Small intestine (tissue), 7 donors: ENCODE measurements at regions not wholly inside any gene's neighbourhood (a gene's known extent, or its start where the extent isn't known, plus 50 kb on each side); places are given as distances from the start of the nearest gene placed in this dataset.
"Not testable (repeated sequence)": the region's sequence is repeated elsewhere in the genome, so short reads cannot be mapped to it uniquely, and the experiment has no call there.

Experiments
- DNase-seq, 2 donors: peaks; one replicate each; pipeline versions ENCODE4 v3.0.0 to v3.0.0-alpha.2; 2013
- FAIRE-seq: peaks from 2 replicates; lab custom pipeline; 2012; peaks lifted over from hg19 to GRCh38; lab: Jason Lieb, UNC
- H3K27ac ChIP-seq, 3 donors: one replicate each; pipeline ENCODE4 v1.5.1; 2013; ENCODE audit warnings: low read length in 2 of 3, mild to moderate bottlenecking in 2 of 3, control low read depth in 1 of 3, inconsistent platforms in 1 of 3, low read depth in 1 of 3, moderate library complexity in 1 of 3
- H3K27me3 ChIP-seq, 3 donors: one replicate each; pipeline ENCODE4 v1.6.1; 2013; ENCODE audit warnings: low read length in 3 of 3, inconsistent platforms in 1 of 3; ENCODE audit not compliant: control insufficient read depth in 3 of 3, insufficient read depth in 3 of 3
- H3K36me3 ChIP-seq, 3 donors: one replicate each; pipeline ENCODE4 v1.6.1; 2013; ENCODE audit warnings: low read length in 3 of 3, inconsistent platforms in 1 of 3, low read depth in 1 of 3, mild to moderate bottlenecking in 1 of 3, moderate library complexity in 1 of 3; ENCODE audit not compliant: control insufficient read depth in 3 of 3, insufficient read depth in 2 of 3
- H3K4me1 ChIP-seq, 3 donors: one replicate each; pipeline ENCODE4 v1.6.1; 2013; ENCODE audit warnings: low read length in 2 of 3, inconsistent platforms in 1 of 3, low read depth in 1 of 3, mild to moderate bottlenecking in 1 of 3, moderate library complexity in 1 of 3; ENCODE audit not compliant: control insufficient read depth in 3 of 3, insufficient read depth in 2 of 3
- H3K4me3 ChIP-seq, 3 donors: one replicate each; pipeline ENCODE4 v1.5.1; 2013; ENCODE audit warnings: low read length in 3 of 3, control low read depth in 1 of 3, inconsistent platforms in 1 of 3, low read depth in 1 of 3, mild to moderate bottlenecking in 1 of 3, moderate library complexity in 1 of 3
- H3K9me3 ChIP-seq, 2 donors: one replicate each; pipeline ENCODE4 v1.6.1; 2013; ENCODE audit warnings: low read depth in 1 of 2, low read length in 1 of 2; ENCODE audit not compliant: control insufficient read depth in 2 of 2, insufficient read depth in 1 of 2
- WGBS, 3 donors: extraction: QIAGEN DNeasy Blood & Tissue Kit; methylation state at CpG; one replicate each; pipeline ENCODE4 v1.1.7; 2013; 5-methylcytosine and 5-hydroxymethylcytosine counted together
- donor health status: healthy with polysubstance abuse.
- donor health status: control.
- donor health status: control.
- donor health status: Bipolar disorder and iron deficiency.
- donor health status: healthy.

GRCh38 chr1:82377201-82377884, 576.6 kb downstream of the ADGRL2 start:
- no peak for DNase-seq
- H3K27me3 ChIP-seq, result no peaks in the 10 kb centered on the region
- 57 to 81% (median 59%) methylated on average over 5 of the region's 5 CpGs for WGBS, 3 donors
- H3K4me3 ChIP-seq, result no peak overlapping the region
- no peaks in the 10 kb centered on the region for H3K4me1 ChIP-seq
- no peak overlapping the region for H3K27ac ChIP-seq
- H3K36me3 ChIP-seq, result no peaks in the 10 kb centered on the region
- no peaks in the 10 kb centered on the region for H3K9me3 ChIP-seq
- FAIRE-seq, result no peak

GRCh38 chr1:82373710-82374109, 573.0 kb downstream of the ADGRL2 start:
- FAIRE-seq (no peak), DNase-seq (no peak)
- H3K27ac ChIP-seq, result no peak overlapping the region
- H3K27me3 ChIP-seq, result no peaks in the 10 kb centered on the region
- no peaks in the 10 kb centered on the region for H3K36me3 ChIP-seq
- H3K4me1 ChIP-seq, result no peaks in the 10 kb centered on the region
- no peak overlapping the region for H3K4me3 ChIP-seq
- WGBS, 3 donors, result 96 to 98% (median 96%) methylated on average over 2 of the region's 2 CpGs
- H3K9me3 ChIP-seq, result no peaks in the 10 kb centered on the region

GRCh38 chr1:82371844-82372498, 571.2 kb downstream of the ADGRL2 start:
- DNase-seq (no peak), FAIRE-seq (no peak)
- H3K27me3 ChIP-seq, result no peaks in the 10 kb centered on the region
- H3K36me3 ChIP-seq, result no peaks in the 10 kb centered on the region
- 58 to 69% (median 66%) methylated on average over 3 of the region's 3 CpGs for WGBS, 3 donors
- H3K27ac ChIP-seq, result no peak overlapping the region
- no peaks in the 10 kb centered on the region for H3K4me1 ChIP-seq
- no peaks in the 10 kb centered on the region for H3K9me3 ChIP-seq
- no peak overlapping the region for H3K4me3 ChIP-seq

- no peaks in the 10 kb centered on the region for H3K4me1 ChIP-seq
- H3K9me3 ChIP-seq, result no peaks in the 10 kb centered on the region
- no peaks in the 10 kb centered on the region for H3K36me3 ChIP-seq
- WGBS, 3 donors, result 86 to 92% (median 92%) methylated on average over 2 of the region's 2 CpGs
- DNase-seq (no peak), FAIRE-seq (no peak)
- H3K4me3 ChIP-seq, result no peak overlapping the region
- no peaks in the 10 kb centered on the region for H3K27me3 ChIP-seq
- H3K27ac ChIP-seq, result no peak overlapping the region
Observed at GRCh38 chr1:82367456-82367855, 566.7 kb downstream of the ADGRL2 start.

- H3K9me3 ChIP-seq, result no peaks in the 10 kb centered on the region
- H3K27ac ChIP-seq, result no peak overlapping the region
- H3K27me3 ChIP-seq, result no peaks in the 10 kb centered on the region
- no peaks in the 10 kb centered on the region for H3K36me3 ChIP-seq
- WGBS, 3 donors, result 55 to 79% (median 56%) methylated on average over 2 of the region's 2 CpGs
- no peak for FAIRE-seq
- H3K4me1 ChIP-seq, result no peaks in the 10 kb centered on the region
- no peak for DNase-seq
- no peak overlapping the region for H3K4me3 ChIP-seq
Observed at GRCh38 chr1:82366689-82367088, 566.0 kb downstream of the ADGRL2 start.

GRCh38 chr1:82359541-82359940, 558.8 kb downstream of the ADGRL2 start:
- not testable (repeated sequence) for H3K9me3 ChIP-seq, H3K36me3 ChIP-seq, FAIRE-seq, H3K27ac ChIP-seq, DNase-seq, H3K4me1 ChIP-seq, H3K4me3 ChIP-seq, H3K27me3 ChIP-seq
- WGBS, 3 donors, result 79 to 97% (median 93%) methylated on average over 5 of the region's 5 CpGs

GRCh38 chr1:82358706-82359105, 558.0 kb downstream of the ADGRL2 start:
- 55 to 68% (median 64%) methylated on average over 4 of the region's 4 CpGs for WGBS, 3 donors
- not testable (repeated sequence) for H3K36me3 ChIP-seq, H3K9me3 ChIP-seq, H3K4me3 ChIP-seq, H3K27me3 ChIP-seq, H3K4me1 ChIP-seq, FAIRE-seq, H3K27ac ChIP-seq, DNase-seq

- 71 to 87% (median 76%) methylated on average over 5 of the region's 5 CpGs for WGBS, 3 donors
- not testable (repeated sequence) for FAIRE-seq, H3K9me3 ChIP-seq, H3K27ac ChIP-seq, H3K36me3 ChIP-seq, H3K27me3 ChIP-seq, DNase-seq, H3K4me3 ChIP-seq, H3K4me1 ChIP-seq
Observed at GRCh38 chr1:82354546-82354945, 553.8 kb downstream of the ADGRL2 start.
